Right atrium auricular region (tissue), 2 donors: ENCODE measurements at regions not wholly inside any gene's neighbourhood (a gene's known extent, or its start where the extent isn't known, plus 50 kb on each side); places are given as distances from the start of the nearest gene placed in this dataset.
"Not testable (repeated sequence)": the region's sequence is repeated elsewhere in the genome, so short reads cannot be mapped to it uniquely, and the experiment has no call there.

ENCODE experiments used
- DNase-seq: peaks from one replicate; pipeline ENCODE4 v3.0.0-alpha.2; 2019; ENCODE audit warnings: low spot score
- H3K27ac ChIP-seq, 2 donors: fragments of 200-600 bp; sonication (generic); 1 replicate in 1 of 2; 2 replicates in 1 of 2; pipeline ENCODE4 v1.5.1; 2016 to 2019
- H3K27me3 ChIP-seq, 2 donors: fragments of 200-600 bp; sonication (generic); one replicate each; pipeline versions ENCODE4 v1.5.1 to v1.6.0; 2017 to 2019
- H3K36me3 ChIP-seq: fragments of 200-600 bp; sonication (generic); one replicate; pipeline ENCODE4 v1.5.1; 2016
- H3K4me1 ChIP-seq, 2 donors: fragments of 200-600 bp; sonication (generic); one replicate each; pipeline versions ENCODE4 v1.5.1 to v1.6.0; 2017 to 2019
- H3K4me3 ChIP-seq, 2 donors: fragments of 200-600 bp; sonication (generic); 1 replicate in 1 of 2; 2 replicates in 1 of 2; pipeline ENCODE4 v1.5.1; 2017 to 2019; ENCODE audit warnings: mild to moderate bottlenecking in 1 of 2, moderate library complexity in 1 of 2
- H3K9me3 ChIP-seq, 2 donors: fragments of 200-600 bp; sonication (generic); one replicate each; pipeline ENCODE4 v1.5.1; 2019
- TF ChIP-seq, protein P1 (sequence below), 2 donors: fragments of 200-600 bp; sonication (generic); IDR thresholded peaks; one replicate each; pipeline ENCODE4 v1.5.1; 2019; ENCODE audit warnings: antibody characterized with exemption in 2 of 2

DNA sequence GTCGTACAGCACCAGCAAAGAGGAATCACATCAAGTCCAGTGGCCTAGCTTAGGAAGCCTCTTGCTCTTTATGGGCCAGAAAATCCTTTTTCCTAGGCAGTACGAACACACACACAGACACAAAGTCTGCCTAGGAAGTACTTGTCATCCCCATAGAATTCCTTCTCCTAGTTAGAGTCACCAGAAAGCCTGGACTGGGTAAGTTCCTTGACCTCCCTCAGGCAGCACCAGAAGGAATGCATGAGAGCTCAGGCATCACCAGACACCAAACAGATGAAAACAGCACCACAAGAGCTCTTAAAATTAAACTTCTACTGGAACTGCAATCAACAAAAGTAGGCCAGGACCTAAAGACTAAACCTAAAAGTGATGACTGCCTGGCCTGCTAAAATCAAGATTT lies 192.9 kb upstream of the CCDC54 start:
- no peak for DNase-seq
- Histone ChIP-seq H3K4me1 (no peaks in the 10 kb centered on the region), H3K27me3 (no peaks in the 10 kb centered on the region), H3K9me3 (no peaks in the 10 kb centered on the region), H3K27ac (no peak overlapping the region), H3K36me3 (no peaks in the 10 kb centered on the region), H3K4me3 (no peak overlapping the region)
- TF ChIP-seq, protein P1, sequence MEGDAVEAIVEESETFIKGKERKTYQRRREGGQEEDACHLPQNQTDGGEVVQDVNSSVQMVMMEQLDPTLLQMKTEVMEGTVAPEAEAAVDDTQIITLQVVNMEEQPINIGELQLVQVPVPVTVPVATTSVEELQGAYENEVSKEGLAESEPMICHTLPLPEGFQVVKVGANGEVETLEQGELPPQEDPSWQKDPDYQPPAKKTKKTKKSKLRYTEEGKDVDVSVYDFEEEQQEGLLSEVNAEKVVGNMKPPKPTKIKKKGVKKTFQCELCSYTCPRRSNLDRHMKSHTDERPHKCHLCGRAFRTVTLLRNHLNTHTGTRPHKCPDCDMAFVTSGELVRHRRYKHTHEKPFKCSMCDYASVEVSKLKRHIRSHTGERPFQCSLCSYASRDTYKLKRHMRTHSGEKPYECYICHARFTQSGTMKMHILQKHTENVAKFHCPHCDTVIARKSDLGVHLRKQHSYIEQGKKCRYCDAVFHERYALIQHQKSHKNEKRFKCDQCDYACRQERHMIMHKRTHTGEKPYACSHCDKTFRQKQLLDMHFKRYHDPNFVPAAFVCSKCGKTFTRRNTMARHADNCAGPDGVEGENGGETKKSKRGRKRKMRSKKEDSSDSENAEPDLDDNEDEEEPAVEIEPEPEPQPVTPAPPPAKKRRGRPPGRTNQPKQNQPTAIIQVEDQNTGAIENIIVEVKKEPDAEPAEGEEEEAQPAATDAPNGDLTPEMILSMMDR (IDR thresholded peaks at IDR 0.05) = no peak

DNA sequence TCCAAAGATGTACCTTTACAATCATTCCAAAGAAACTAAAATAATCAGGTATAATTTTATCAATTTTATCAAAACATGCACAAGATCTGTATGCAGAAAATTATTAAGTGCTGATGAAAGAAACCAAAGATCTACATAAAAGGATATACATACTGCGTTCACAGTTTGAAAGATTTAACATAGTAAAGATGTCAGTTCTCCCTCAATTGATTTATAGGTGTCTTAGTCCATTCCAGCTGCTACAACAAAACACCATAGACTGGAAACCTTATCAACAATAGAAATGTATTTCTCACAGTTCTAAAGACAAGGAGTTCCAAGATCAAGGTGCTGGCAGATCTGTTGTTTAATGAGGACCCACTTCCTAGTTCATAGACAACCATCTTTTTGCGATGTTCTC lies 189.0 kb upstream of the CCDC54 start:
- H3K36me3 ChIP-seq = no peaks in the 10 kb centered on the region
- TF ChIP-seq, protein P1 (IDR thresholded peaks at IDR 0.05) = no peak
- H3K9me3 ChIP-seq = no peaks in the 10 kb centered on the region
- H3K27ac ChIP-seq = no peak overlapping the region
- no peak overlapping the region for H3K4me3 ChIP-seq
- H3K4me1 ChIP-seq = no peaks in the 10 kb centered on the region
- DNase-seq = no peak
- H3K27me3 ChIP-seq = no peaks in the 10 kb centered on the region

DNA sequence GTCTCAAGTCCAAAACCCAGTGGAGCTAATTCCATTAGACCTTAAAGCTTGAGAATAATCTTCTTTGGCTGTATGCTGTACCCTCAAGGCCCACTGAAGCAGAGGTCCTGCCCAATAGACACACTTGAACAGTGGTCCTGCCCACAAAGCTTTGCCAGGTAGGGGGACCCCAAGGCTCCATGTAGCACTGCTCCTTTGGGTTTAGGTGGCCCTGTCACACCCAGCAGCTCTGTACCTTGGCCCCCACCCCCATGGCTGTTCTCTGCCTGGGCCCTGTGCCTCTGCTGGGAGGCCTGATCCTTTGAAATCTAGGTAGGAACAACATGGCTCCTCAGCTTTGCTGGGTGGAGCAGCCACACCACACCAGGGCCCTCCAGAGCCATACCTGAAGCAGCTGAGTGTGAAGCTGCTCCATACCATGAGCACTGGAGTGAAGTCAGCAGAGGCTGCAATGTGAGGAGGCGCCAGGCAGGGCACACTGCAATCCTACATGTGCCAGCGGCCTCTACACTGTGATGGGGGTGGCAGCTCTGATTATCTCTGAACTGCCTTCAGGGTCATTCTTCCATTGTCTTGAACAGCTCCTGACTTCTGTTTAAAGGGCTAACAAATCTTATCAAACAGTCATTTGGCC lies 188.0 kb upstream of the CCDC54 start:
- Histone ChIP-seq H3K27ac (no peak overlapping the region), H3K4me1 (no peaks in the 10 kb centered on the region), H3K27me3 (no peaks in the 10 kb centered on the region), H3K9me3 (no peaks in the 10 kb centered on the region), H3K4me3 (no peak overlapping the region), H3K36me3 (no peaks in the 10 kb centered on the region)
- TF ChIP-seq, protein P1 (IDR thresholded peaks at IDR 0.05) = no peak
- DNase-seq = no peak

DNA sequence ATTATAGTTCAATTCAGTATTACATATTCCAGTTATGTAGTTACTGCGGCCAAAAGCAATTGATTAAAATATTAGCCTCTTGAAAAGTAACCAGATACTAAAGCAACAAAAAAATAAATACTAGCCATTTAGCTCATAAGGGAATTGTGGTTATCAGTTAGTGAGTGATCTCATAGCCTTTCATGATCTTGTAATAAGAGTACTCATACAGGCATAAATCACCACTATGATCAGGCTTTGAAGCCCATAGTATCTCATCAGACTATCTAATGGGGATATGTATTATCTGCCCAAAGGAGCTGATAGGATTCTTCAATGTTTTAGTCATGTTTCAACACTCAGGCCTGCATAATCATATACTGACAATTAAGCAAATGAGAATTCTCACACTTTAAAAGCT lies 184.1 kb upstream of the CCDC54 start:
- H3K36me3 ChIP-seq = no peaks in the 10 kb centered on the region

DNA sequence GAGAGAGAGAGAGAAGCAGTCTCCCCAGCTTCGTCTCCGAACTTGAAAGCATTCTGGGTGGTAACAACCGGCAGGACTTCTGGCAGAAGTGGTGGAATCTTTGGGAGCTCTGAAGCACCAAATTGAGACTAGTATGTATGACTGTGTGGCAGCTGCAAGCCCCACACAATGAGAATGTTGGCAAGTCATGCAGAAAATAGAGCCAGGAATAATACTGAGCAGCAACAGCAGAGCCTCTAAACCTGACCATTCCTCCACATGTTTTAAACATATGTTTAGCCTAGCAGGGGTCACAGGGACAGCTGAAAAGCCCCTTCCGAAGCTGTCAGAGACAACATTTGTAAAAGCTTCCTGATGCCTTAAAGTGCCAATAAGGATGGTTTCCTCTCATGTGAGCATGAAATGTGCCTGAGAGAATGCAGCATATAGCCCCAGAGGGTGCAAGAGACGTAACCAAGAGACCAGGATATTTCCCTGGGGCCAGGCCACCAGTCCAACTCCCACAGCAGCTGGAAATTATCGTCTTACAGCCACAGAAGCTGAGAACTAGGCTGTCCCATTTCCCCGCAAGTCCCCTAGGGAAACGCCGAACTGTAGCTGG lies 178.6 kb upstream of the CCDC54 start:
- Histone ChIP-seq H3K27me3 (no peaks in the 10 kb centered on the region), H3K27ac (peak overlapping the region; percentile 40 to 68), H3K36me3 (no peaks in the 10 kb centered on the region), H3K9me3 (no peaks in the 10 kb centered on the region), H3K4me1 (peaks cover 0 to 25% of the 10 kb centered on the region in 2 donors), H3K4me3 (no peak overlapping the region)
- TF ChIP-seq, protein P1 (IDR thresholded peaks at IDR 0.05) = no peak
- no peak for DNase-seq

More for the DNA sequence above, 184.1 kb upstream of the CCDC54 start:
- DNase-seq = no peak
- TF ChIP-seq, protein P1 (IDR thresholded peaks at IDR 0.05) = no peak
- no peaks in the 10 kb centered on the region for H3K27me3 ChIP-seq
- no peaks in the 10 kb centered on the region for H3K9me3 ChIP-seq
- no peak overlapping the region for H3K4me3 ChIP-seq
- no peak overlapping the region for H3K27ac ChIP-seq
- peaks cover 0 to 9% of the 10 kb centered on the region in 2 donors for H3K4me1 ChIP-seq

DNA sequence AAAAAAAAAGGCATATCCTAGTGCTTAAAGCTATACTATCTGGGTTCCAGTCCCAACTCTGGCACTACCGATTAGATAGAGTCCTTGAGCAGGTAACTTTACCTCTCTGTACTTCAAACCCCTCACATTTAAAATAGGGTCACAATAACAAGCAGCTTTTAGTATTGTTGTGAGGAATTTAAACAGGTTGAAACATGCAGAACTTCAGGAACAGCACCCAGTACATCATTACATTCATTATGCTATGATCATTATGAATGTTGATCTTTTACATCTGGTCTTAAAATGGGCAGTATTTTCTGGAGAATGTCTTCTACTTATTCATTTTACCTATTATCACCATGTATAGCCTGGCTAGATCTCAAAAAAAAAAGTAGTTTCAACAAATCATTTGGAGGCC lies 176.1 kb upstream of the CCDC54 start:
- H3K4me3 ChIP-seq = no peak overlapping the region
- no peaks in the 10 kb centered on the region for H3K9me3 ChIP-seq
- TF ChIP-seq, protein P1 (IDR thresholded peaks at IDR 0.05) = no peak
- no peaks in the 10 kb centered on the region for H3K36me3 ChIP-seq
- no peak overlapping the region for H3K27ac ChIP-seq
- H3K27me3 ChIP-seq = no peaks in the 10 kb centered on the region
- DNase-seq = no peak
- H3K4me1 ChIP-seq = peaks cover 0 to 25% of the 10 kb centered on the region in 2 donors

DNA sequence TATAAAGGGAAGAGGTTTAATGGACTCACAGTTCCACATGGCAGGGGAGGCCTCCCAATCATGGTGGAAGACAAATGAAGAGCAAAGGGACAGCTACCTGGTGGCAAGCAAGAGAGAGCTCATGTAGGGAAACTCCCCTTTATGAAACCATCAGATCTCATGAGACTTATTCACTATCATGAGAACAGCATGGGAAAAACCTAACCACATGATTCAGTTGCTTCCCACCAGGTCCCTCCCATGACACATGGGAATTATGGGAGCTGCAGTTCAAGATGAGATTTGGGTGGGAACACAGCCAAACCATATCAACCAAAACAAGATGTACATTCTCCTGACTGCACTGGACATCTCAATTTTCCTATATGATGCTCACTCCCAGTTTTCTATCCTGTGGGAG lies 174.4 kb upstream of the CCDC54 start:
- not testable (repeated sequence) for H3K27ac ChIP-seq, H3K4me3 ChIP-seq, DNase-seq, H3K27me3 ChIP-seq, H3K9me3 ChIP-seq, H3K36me3 ChIP-seq
- peaks cover 0 to 32% of the 10 kb centered on the region in 2 donors for H3K4me1 ChIP-seq
